ENCODE measurements at regions not wholly inside any gene's neighbourhood (a gene's known extent, or its start where the extent isn't known, plus 50 kb on each side); places are given as distances from the start of the nearest gene placed in this dataset.

GRCh38 chr15:96586901-96587300 lies 256.4 kb downstream of the NR2F2 start:
- no peak for TF ChIP-seq ZNF274 (IDR thresholded peaks at IDR 0.05; ENCODE audit: low read depth, low read length)
- TF ChIP-seq YY1 (IDR thresholded peaks at IDR 0.05; ENCODE audit: insufficient read depth, insufficient read length), result no peak
- no peak for TF ChIP-seq SUZ12 (IDR thresholded peaks at IDR 0.05; ENCODE audit: extremely low read depth, insufficient read depth, insufficient read length)
